Panc1 (cell line): ENCODE measurements at regions not wholly inside any gene's neighbourhood (a gene's known extent, or its start where the extent isn't known, plus 50 kb on each side); places are given as distances from the start of the nearest gene placed in this dataset.

Experiments used
- ATAC-seq: fragments of 200-7000 bp; cut with Tn5 transposase; 2 replicates; pipeline ENCODE4 v1.9.1; 2020; ENCODE audit warnings: mild to moderate bottlenecking, moderate library complexity
- BruUV-seq: library from RNA; stranded (reverse); fragments of 400-500 nt; replicated peaks from 2 replicates; lab custom pipeline; 2021; lab: Mats Ljungman, UMichigan
- CTCF ChIA-PET: fragments of 300-600 bp; sonication (Branson Sonifier 250); formaldehyde crosslinking; loops from one replicate; lab custom pipeline; 2022; ENCODE audit warnings: antibody characterized with exemption; lab: Charles Lee
- POLR2A ChIA-PET: fragments of 300-600 bp; sonication (Branson Sonifier 250); formaldehyde crosslinking; loops from one replicate; lab custom pipeline; 2022; ENCODE audit warnings: antibody characterized with exemption; lab: Charles Lee
- DNase-seq: peaks from one replicate; pipeline ENCODE4 v3.0.0-alpha.2; 2010; ENCODE audit warnings: low read depth, low spot score
- H3K27ac ChIP-seq: 2 replicates; pipeline ENCODE4 v1.5.1; 2011; ENCODE audit warnings: mild to moderate bottlenecking, low read length, inconsistent platforms
- H3K27me3 ChIP-seq: fragments of 200-500 bp; sonication (Bioruptor generic); 2 replicates; pipeline ENCODE4 v1.6.0; 2014; ENCODE audit warnings: low read length, inconsistent platforms; ENCODE audit not compliant: control insufficient read depth, insufficient read depth
- H3K36me3 ChIP-seq: fragments of 200-500 bp; sonication (Bioruptor generic); 2 replicates; pipeline ENCODE4 v1.5.1; 2014; ENCODE audit warnings: inconsistent platforms, mild to moderate bottlenecking, low read length, moderate library complexity; ENCODE audit not compliant: control insufficient read depth, insufficient read depth
- H3K4me1 ChIP-seq: 2 replicates; pipeline ENCODE4 v1.5.1; 2011; ENCODE audit warnings: inconsistent platforms, mild to moderate bottlenecking, low read length, moderate library complexity; ENCODE audit not compliant: control insufficient read depth, insufficient read depth
- H3K4me3 ChIP-seq, 2 experiments: 2 replicates each; pipeline ENCODE4 v1.5.1; 2011 to 2012; ENCODE audit warnings: low read depth in 2 of 2, low read length in 2 of 2, mild to moderate bottlenecking in 2 of 2, inconsistent platforms in 1 of 2, moderate library complexity in 1 of 2
- H3K9me3 ChIP-seq: fragments of 200-500 bp; sonication (Bioruptor generic); 2 replicates; pipeline ENCODE4 v1.5.1; 2014; ENCODE audit warnings: low read depth, mild to moderate bottlenecking, inconsistent platforms, low read length, moderate library complexity; ENCODE audit not compliant: control insufficient read depth, insufficient read depth
- POLR2AphosphoS5 ChIP-seq: IDR thresholded peaks from 2 replicates; pipeline ENCODE4 v1.6.1; 2012; ENCODE audit warnings: mild to moderate bottlenecking, low read depth, low read length, moderate library complexity
- SIN3A ChIP-seq: IDR thresholded peaks from 2 replicates; pipeline ENCODE4 v1.6.1; 2012; ENCODE audit warnings: low read depth, mild to moderate bottlenecking, low read length, moderate library complexity, borderline replicate concordance; ENCODE audit not compliant: insufficient read depth
- TCF7L2 ChIP-seq: IDR thresholded peaks from 2 replicates; pipeline ENCODE4 v1.6.1; 2011; ENCODE audit warnings: mild to moderate bottlenecking, low read depth, low read length, inconsistent platforms
- in situ Hi-C: cut with HindIII; loops from 2 replicates; pipeline ENCODE4 v1.10.0; 2016; ENCODE audit warnings: low sequenced_read_pairs, low pct_unique_long_range_greater_than_20kb
- intact Hi-C: fragments of 100-400 bp; cut with micrococcal nuclease; formaldehyde crosslinking; loops from one replicate; pipeline ENCODE4 v1.10.0; 2022; ENCODE audit not compliant: unreplicated experiment
- TF ChIP-seq, protein P1 (sequence below), 2 experiments: IDR thresholded peaks; 2 replicates each; pipeline ENCODE4 v1.6.1; 2011 to 2012; ENCODE audit warnings: low read depth in 2 of 2, control low read depth in 1 of 2, low read length in 1 of 2, mild to moderate bottlenecking in 1 of 2, moderate library complexity in 1 of 2; ENCODE audit not compliant: insufficient read depth in 1 of 2
- TF ChIP-seq, protein P2 (sequence below): fragments of 450-650 bp; IDR thresholded peaks from 2 replicates; pipeline ENCODE4 v1.5.1; 2017; ENCODE audit warnings: mild to moderate bottlenecking

DNA sequence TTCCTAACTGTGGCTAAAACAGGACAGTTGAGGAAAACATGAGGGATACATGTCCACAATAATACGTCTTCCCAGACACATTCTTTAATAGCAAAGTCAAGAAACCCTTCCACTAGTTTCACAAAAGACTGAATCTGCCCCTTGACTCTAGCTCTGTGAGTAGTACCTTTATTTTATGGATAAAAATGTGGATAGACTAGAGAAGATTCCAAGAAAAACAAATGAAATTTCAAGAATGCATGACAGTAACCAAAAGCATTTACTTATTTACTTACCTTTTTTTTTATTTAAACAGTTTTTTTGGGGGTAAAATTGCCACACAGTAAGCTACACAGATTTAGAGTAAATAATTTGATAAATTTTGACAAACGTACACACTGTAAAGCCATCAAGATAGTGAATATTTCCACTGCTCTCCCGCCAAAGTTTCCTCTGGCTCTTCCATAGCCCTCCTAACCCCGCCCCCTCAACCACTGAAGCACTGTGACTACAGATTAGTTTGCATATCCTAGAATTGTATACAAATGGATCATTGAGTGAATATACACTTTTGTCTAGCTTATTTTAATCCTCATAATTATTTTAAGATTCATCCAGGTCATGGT lies 420.4 kb upstream of the ZMIZ1 start:
- Histone ChIP-seq H3K36me3 (no peaks in the 10 kb centered on the region), H3K4me3 (no peak overlapping the region), H3K27ac (no peak overlapping the region), H3K27me3 (peaks cover 36% of the 10 kb centered on the region), H3K4me1 (no peaks in the 10 kb centered on the region), H3K9me3 (no peaks in the 10 kb centered on the region)
- in situ Hi-C loops = no loop called here
- no peak for TF ChIP-seq TCF7L2
- TF ChIP-seq SIN3A = no peak
- TF ChIP-seq, protein P1, sequence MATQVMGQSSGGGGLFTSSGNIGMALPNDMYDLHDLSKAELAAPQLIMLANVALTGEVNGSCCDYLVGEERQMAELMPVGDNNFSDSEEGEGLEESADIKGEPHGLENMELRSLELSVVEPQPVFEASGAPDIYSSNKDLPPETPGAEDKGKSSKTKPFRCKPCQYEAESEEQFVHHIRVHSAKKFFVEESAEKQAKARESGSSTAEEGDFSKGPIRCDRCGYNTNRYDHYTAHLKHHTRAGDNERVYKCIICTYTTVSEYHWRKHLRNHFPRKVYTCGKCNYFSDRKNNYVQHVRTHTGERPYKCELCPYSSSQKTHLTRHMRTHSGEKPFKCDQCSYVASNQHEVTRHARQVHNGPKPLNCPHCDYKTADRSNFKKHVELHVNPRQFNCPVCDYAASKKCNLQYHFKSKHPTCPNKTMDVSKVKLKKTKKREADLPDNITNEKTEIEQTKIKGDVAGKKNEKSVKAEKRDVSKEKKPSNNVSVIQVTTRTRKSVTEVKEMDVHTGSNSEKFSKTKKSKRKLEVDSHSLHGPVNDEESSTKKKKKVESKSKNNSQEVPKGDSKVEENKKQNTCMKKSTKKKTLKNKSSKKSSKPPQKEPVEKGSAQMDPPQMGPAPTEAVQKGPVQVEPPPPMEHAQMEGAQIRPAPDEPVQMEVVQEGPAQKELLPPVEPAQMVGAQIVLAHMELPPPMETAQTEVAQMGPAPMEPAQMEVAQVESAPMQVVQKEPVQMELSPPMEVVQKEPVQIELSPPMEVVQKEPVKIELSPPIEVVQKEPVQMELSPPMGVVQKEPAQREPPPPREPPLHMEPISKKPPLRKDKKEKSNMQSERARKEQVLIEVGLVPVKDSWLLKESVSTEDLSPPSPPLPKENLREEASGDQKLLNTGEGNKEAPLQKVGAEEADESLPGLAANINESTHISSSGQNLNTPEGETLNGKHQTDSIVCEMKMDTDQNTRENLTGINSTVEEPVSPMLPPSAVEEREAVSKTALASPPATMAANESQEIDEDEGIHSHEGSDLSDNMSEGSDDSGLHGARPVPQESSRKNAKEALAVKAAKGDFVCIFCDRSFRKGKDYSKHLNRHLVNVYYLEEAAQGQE (IDR thresholded peaks at IDR 0.05; ENCODE audit: insufficient read depth in 1 of 2, low read depth in 2 of 2, low read length in 1 of 2) = no peak
- TF ChIP-seq, protein P2, sequence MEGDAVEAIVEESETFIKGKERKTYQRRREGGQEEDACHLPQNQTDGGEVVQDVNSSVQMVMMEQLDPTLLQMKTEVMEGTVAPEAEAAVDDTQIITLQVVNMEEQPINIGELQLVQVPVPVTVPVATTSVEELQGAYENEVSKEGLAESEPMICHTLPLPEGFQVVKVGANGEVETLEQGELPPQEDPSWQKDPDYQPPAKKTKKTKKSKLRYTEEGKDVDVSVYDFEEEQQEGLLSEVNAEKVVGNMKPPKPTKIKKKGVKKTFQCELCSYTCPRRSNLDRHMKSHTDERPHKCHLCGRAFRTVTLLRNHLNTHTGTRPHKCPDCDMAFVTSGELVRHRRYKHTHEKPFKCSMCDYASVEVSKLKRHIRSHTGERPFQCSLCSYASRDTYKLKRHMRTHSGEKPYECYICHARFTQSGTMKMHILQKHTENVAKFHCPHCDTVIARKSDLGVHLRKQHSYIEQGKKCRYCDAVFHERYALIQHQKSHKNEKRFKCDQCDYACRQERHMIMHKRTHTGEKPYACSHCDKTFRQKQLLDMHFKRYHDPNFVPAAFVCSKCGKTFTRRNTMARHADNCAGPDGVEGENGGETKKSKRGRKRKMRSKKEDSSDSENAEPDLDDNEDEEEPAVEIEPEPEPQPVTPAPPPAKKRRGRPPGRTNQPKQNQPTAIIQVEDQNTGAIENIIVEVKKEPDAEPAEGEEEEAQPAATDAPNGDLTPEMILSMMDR = no peak
- TF ChIP-seq POLR2AphosphoS5 = no peak
- no TSS peak for BruUV-seq
- intact Hi-C loops = no loop called here
- POLR2A ChIA-PET = no interaction called here
- ATAC-seq (no peak), DNase-seq (no peak)
- CTCF ChIA-PET = interaction anchor here (0.8 kb wide), 1 partner anchor 9 kb away, joined by 3 read pairs; no protein-coding TSS in a partner anchor

DNA sequence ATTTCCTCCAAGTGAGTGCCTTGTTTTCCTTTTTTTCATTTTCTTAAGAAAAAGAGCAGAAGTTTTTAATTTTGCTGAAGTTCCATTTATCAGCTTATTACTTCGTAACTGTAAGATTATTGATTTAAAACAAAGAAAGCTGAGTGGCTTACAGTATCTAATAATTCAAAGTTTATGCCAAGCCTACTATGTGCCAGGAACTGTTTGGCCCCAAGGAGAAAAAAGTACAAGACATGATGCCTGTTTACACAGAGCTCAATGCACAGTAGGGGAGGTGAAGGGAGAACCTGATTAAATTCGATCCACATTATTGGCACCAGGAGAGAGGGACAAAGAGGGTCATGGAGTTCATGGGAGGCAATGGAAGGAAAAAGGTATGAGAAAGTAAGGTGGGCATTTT lies 419.3 kb upstream of the ZMIZ1 start:
- BruUV-seq = no TSS peak
- POLR2A ChIA-PET = no interaction called here
- ATAC-seq = no peak
- intact Hi-C loops (no loop called here), in situ Hi-C loops (no loop called here)
- H3K36me3 ChIP-seq = no peaks in the 10 kb centered on the region
- no peak overlapping the region for H3K4me3 ChIP-seq
- peaks cover 38% of the 10 kb centered on the region for H3K27me3 ChIP-seq
- no peak for DNase-seq
- no peaks in the 10 kb centered on the region for H3K9me3 ChIP-seq
- CTCF ChIA-PET = no interaction called here
- no peaks in the 10 kb centered on the region for H3K4me1 ChIP-seq
- no peak for TF ChIP-seq TCF7L2
- no peak for TF ChIP-seq SIN3A
- TF ChIP-seq POLR2AphosphoS5 = no peak
- TF ChIP-seq, protein P2 = no peak
- TF ChIP-seq, protein P1 (IDR thresholded peaks at IDR 0.05; ENCODE audit: insufficient read depth in 1 of 2, low read depth in 2 of 2, low read length in 1 of 2) = no peak
- no peak overlapping the region for H3K27ac ChIP-seq
